Stimulated activated CD4-positive, alpha-beta T cell treated with anti-CD3 and anti-CD28 coated beads, Interleukin-4, amount 100 ng/mL, for 4 hours (primary cell): ENCODE measurements at regions not wholly inside any gene's neighbourhood (a gene's known extent, or its start where the extent isn't known, plus 50 kb on each side); places are given as distances from the start of the nearest gene placed in this dataset.
"Not testable (repeated sequence)": the region's sequence is repeated elsewhere in the genome, so short reads cannot be mapped to it uniquely, and the experiment has no call there.

Experiments used
- DNase-seq, 2 experiments: peaks; one replicate each; pipeline ENCODE4 v3.0.0-alpha.2; 2020

- no peak for DNase-seq
Measured at GRCh38 chr10:108384378-108384777, 1219.9 kb upstream of the SORCS1 start.

DNA sequence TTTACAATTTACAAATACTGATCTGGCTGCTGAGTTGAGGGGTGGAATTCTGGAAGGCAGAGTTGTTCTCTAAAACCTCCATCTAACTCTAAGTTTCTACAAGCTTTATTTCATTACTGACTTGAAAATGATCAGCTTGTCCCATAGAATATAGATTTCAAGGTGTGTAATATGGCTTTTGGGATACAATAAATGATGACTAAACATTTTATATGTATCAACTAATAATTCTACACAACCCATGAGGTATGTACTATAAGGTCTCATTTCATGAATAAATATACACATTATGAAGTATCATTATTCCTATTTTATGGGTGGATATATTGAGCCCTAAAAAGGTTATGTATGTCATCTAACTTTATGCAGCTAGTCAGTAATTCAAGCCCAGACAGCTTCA, 1214.3 kb upstream of the SORCS1 start:
- no peak for DNase-seq

- no peak for DNase-seq
Measured at GRCh38 chr10:108375691-108376090, 1211.2 kb upstream of the SORCS1 start.

GRCh38 chr10:108374991-108375390, 1210.5 kb upstream of the SORCS1 start:
- no peak for DNase-seq

- no peak for DNase-seq
Measured at GRCh38 chr10:108365541-108365940, 1201.0 kb upstream of the SORCS1 start.

- DNase-seq: no peak
Measured at GRCh38 chr10:108363576-108363975, 1199.1 kb upstream of the SORCS1 start.

GRCh38 chr10:108362961-108363360, 1198.5 kb upstream of the SORCS1 start:
- no peak for DNase-seq

GRCh38 chr10:108362296-108362695, 1197.8 kb upstream of the SORCS1 start:
- DNase-seq: no peak

DNA sequence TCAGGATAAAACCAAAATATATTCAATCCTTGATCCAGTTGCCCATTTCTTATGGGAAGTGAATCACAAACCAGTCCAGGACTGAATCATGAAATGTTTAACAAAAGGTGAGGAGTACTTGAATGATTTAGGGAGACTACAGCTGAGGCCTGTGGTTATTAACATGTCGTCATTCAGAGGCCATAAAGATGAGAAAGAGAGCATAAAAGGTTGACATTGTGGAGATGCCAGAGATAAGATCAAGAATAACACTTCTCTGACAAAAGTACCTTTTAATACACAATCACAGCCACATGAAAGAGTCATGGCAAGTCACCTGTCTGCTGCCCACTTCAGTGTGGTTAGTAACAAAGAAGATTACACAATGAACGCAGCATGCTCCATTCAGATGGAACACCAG, 1195.7 kb upstream of the SORCS1 start:
- no peak for DNase-seq

DNA sequence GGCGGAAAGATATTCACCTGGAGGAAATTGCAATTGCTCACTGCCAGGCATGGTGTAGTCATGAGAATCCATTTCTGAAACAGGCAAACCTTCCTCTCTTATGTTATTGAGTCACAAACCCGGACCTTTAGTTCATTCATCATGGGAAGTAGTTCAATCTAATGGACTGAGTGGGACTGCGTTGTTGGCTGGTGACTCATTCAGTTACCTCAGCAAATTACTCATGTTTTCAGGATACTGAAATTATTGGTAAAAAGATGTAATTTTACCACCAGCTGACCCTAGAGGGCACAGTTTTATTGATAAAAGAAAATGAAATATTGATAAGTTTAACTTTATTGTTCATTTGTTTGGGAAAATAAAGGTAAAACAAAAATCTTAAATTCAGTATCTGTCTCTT, 1194.4 kb upstream of the SORCS1 start:
- no peak for DNase-seq

DNA sequence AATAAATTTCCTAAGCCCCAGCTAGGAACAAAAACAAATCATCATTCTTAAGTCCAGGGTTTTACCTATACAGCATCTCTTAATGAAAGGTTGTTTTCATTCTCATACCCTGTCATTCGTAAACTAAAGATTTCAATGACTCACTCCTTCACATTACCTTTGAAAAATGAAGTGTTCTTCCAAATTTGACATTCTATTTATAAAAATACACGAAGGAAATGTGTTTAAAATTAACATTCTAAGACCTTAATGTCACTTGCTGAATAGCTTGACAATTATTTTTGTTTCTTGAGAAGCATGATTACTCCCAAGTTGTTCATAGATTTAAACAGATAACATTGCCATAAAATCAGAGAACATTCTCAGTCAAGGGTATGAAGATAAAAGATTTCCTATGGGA, 1188.3 kb upstream of the SORCS1 start:
- no peak for DNase-seq

DNA sequence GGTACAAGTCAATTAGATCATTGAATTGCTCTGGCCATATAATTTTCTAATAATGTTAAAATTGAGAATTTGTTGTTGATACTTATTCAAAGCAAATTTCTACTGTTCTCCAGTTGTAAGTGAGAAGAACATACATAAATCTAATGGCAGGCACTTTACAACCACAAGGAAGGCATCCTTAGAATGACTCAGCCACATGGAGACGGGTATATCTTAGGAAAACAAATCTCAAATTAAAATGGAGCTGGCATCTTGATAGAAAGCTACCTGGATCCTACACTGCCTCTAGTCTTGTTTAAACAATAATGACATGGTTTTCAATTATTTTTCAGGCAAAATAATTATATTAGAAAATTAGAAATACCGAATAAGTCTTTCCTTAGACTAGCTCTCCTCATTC, 1183.7 kb upstream of the SORCS1 start:
- no peak for DNase-seq

GRCh38 chr10:108346066-108346465, 1181.6 kb upstream of the SORCS1 start:
- DNase-seq: no peak

DNA sequence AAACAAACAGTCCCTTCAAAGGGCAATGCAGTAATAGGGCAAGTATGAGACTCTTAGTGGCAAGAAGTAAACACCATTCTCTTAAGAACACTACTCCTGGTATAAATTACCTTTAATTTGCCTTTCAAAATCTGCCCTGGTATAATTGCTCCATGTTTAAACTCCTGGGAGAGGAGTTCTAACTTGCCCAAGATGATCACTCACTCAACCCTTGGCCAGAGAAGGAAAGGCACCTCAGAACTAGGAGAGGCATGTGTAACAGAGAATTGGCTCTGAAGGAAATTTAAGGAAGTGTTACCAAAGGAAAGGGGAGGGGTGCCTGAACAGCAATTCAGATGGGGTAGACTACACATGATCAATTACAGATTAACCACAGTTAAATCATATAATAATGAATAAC, 1173.6 kb upstream of the SORCS1 start:
- no peak for DNase-seq

GRCh38 chr10:108336836-108337235, 1172.3 kb upstream of the SORCS1 start:
- no peak for DNase-seq

GRCh38 chr10:108327706-108328105, 1163.2 kb upstream of the SORCS1 start:
- DNase-seq: no peak

GRCh38 chr10:108323274-108323798, 1158.8 kb upstream of the SORCS1 start:
- DNase-seq: no peak

DNA sequence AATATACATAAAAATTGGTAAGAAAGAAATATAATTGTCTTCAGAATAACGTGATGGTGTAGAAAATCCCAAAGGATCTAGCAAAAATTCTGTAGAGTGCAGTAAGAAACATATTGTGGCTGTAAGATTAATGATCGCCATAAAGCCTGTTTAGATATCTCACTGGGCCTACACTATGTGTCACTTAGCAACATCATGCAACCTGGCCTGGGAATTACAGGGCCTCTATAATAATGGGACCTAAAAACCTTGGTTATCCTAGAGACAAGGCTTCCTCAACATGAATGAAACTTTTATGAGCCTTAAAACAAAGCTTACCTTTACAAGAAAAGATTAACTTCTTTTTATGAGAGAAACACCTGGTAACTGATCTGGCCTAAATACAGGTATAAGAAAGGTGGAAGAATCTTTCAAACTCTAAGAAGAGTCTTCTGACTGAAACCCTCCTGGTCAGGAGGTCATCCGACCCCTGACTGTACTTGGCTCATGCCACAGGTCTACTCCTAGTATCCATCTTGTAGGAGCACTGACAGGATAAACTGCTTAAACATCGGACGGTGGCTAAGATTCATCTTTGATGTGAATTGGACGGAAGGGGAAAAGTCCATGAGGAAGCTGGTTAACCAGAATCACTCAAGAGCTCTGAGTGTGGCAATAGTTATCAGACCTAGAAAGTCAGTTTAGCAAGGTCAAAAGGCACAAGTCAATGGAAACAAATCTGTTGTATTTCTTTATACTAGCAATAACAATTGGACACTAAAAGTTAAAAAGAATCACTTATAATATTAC, 1155.1 kb upstream of the SORCS1 start:
- no peak for DNase-seq

GRCh38 chr10:108315636-108316035, 1151.1 kb upstream of the SORCS1 start:
- DNase-seq: not testable (repeated sequence)

DNA sequence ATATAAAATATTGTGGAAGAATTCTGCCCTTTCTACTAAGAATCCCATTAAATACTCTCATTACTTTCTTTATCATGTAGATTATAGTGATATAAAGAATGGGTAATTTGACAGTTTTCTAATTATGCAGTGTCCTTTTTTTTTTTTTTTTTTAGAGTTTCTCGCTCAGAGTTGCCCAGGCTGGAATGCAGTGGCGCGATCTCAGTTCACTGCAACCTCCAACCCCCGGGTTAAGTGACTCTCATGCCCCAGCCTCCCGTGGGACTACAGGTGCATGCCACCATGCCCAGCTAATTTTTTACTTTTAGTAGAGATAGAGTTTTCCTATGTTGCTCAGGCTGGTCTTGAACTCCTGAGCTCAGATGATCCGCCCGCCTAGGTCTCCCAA, 1143.4 kb upstream of the SORCS1 start:
- DNase-seq: no peak

- DNase-seq: no peak
Measured at GRCh38 chr10:108307250-108307924, 1142.9 kb upstream of the SORCS1 start.

GRCh38 chr10:108303149-108303548, 1138.6 kb upstream of the SORCS1 start:
- no peak for DNase-seq

- no peak for DNase-seq
Measured at GRCh38 chr10:108301002-108301401, 1136.5 kb upstream of the SORCS1 start.

- DNase-seq: no peak
Measured at GRCh38 chr10:108290823-108291222, 1126.3 kb upstream of the SORCS1 start.
